ENCODE measurements at regions not wholly inside any gene's neighbourhood (a gene's known extent, or its start where the extent isn't known, plus 50 kb on each side); places are given as distances from the start of the nearest gene placed in this dataset.

GRCh38 chr12:24089510-24089890, 140.0 kb upstream of the SOX5 start:
- CTCF ChIA-PET (ENCODE audit: low intra/inter-chr PET ratio) = no interaction called here
- Histone ChIP-seq H3K79me2 (ENCODE audit: control insufficient read depth, insufficient read depth, low read length) (no peaks in the 10 kb centered on the region), H3K36me3 (ENCODE audit: control insufficient read depth, insufficient read depth, low read length) (no peaks in the 10 kb centered on the region), H2AFZ (ENCODE audit: low read depth, low read length) (no peak overlapping the region), H3K9ac (ENCODE audit: insufficient read depth in 1 of 2, low read depth in 2 of 2, low read length in 2 of 2) (no peak overlapping the region), H3K9me3 (replicated peaks; ENCODE audit: control insufficient read depth, insufficient read depth, low read depth, low read length) (no peaks in the 10 kb centered on the region), H3K4me2 (ENCODE audit: insufficient read depth, low read length) (no peak overlapping the region), H3K4me3 (no peak overlapping the region), H3K4me1 (replicated peaks in 1 of 2; ENCODE audit: control insufficient read depth in 2 of 2, insufficient read depth in 2 of 2, low read length in 2 of 2) (no peaks in the 10 kb centered on the region), H3K27me3 (ENCODE audit: control insufficient read depth in 2 of 2, insufficient read depth in 2 of 2, low read length in 2 of 2) (no peaks in the 10 kb centered on the region), H4K20me1 (replicated peaks; ENCODE audit: control insufficient read depth, insufficient read depth, low read length) (no peaks in the 10 kb centered on the region), H3K27ac (ENCODE audit: extremely low read depth, low read depth, low read length) (no peak overlapping the region), H3K9me1 (ENCODE audit: control insufficient read depth, insufficient read depth, low read length) (no peaks in the 10 kb centered on the region)
- DNase-seq (ENCODE audit: extremely low read depth in 1 of 4, low spot score in 3 of 4) = no peak
- BruUV-seq (replicated peaks) = no TSS peak
- FAIRE-seq = no peak
- TF ChIP-seq CUX1 (CRISPR knock-in tag; IDR thresholded peaks at IDR 0.05) (no peak), SIN3B (IDR thresholded peaks at IDR 0.05; ENCODE audit: low read depth) (no peak), CHD7 (IDR thresholded peaks at IDR 0.05; ENCODE audit: low read depth, low read length) (no peak), NR3C1 (CRISPR knock-in tag; IDR thresholded peaks at IDR 0.05) (no peak), SNRNP70 (optimal IDR thresholded peaks at IDR 0.05; ENCODE audit: low read depth, low read length) (no peak), MCM5 (IDR thresholded peaks at IDR 0.05; ENCODE audit: low read depth) (no peak)
- 6% methylated on average over 2 of the region's 2 CpGs for WGBS (ENCODE audit: insufficient coverage, low coverage, missing lambda C conversion rate)
- POLR2A ChIA-PET = no interaction called here
- intact Hi-C loops (cut with micrococcal nuclease) = no loop called here
- ATAC-seq = no peak
- in situ Hi-C loops (cut with MboI) = no loop called here
